Activated CD8-positive, alpha-beta T cell treated with anti-CD3 and anti-CD28 coated beads, Interleukin-2, amount 10 ng/mL, durations not matched to agents 7 days and 5 days (primary cell): ENCODE measurements at regions not wholly inside any gene's neighbourhood (a gene's known extent, or its start where the extent isn't known, plus 50 kb on each side); places are given as distances from the start of the nearest gene placed in this dataset.

Experiments
- ATAC-seq: fragments of 150-1000 bp; cut with Tn5 transposase; one replicate; pipeline ENCODE4 v1.10.0; 2021; ENCODE audit warnings: moderate library complexity
- CTCF ChIA-PET: fragments of 350-600 bp; sonication (Branson Sonifier 250); formaldehyde crosslinking; loops from one replicate; lab custom pipeline; 2021; ENCODE audit warnings: antibody characterized with exemption; lab: Charles Lee
- POLR2A ChIA-PET: fragments of 350-600 bp; sonication (Branson Sonifier 250); formaldehyde crosslinking; loops from one replicate; lab custom pipeline; 2021; ENCODE audit warnings: antibody characterized with exemption; lab: Charles Lee
- DNase-seq: peaks from one replicate; pipeline ENCODE4 v3.0.0-alpha.2; 2020
- H3K27ac Mint-ChIP-seq: one replicate; pipeline ENCODE4 v1.8.0; 2021; ENCODE audit warnings: mild to moderate bottlenecking, mixed read lengths
- H3K27me3 Mint-ChIP-seq: one replicate; pipeline ENCODE4 v1.8.0; 2021; ENCODE audit warnings: low read depth, mixed read lengths
- H3K36me3 Mint-ChIP-seq: one replicate; pipeline ENCODE4 v1.8.0; 2021; ENCODE audit warnings: low read depth, mixed read lengths
- H3K4me1 Mint-ChIP-seq: one replicate; pipeline ENCODE4 v1.8.0; 2021; ENCODE audit warnings: low read depth, mixed read lengths
- H3K4me3 Mint-ChIP-seq: one replicate; pipeline ENCODE4 v1.8.0; 2021; ENCODE audit warnings: mild to moderate bottlenecking, mixed read lengths
- H3K9me3 Mint-ChIP-seq: one replicate; pipeline ENCODE4 v1.8.0; 2022; ENCODE audit warnings: mixed read lengths; ENCODE audit not compliant: insufficient read depth

- no peak overlapping the region for H3K4me3 Mint-ChIP-seq
- ChIA-PET CTCF (no interaction called here), POLR2A (no interaction called here)
- H3K27me3 Mint-ChIP-seq, result no peaks in the 10 kb centered on the region
- no peaks in the 10 kb centered on the region for H3K9me3 Mint-ChIP-seq
- no peaks in the 10 kb centered on the region for H3K4me1 Mint-ChIP-seq
- no peak for ATAC-seq
- H3K36me3 Mint-ChIP-seq, result no peaks in the 10 kb centered on the region
- DNase-seq, result no peak
- no peak overlapping the region for H3K27ac Mint-ChIP-seq
Measured at GRCh38 chr2:142603759-142604158, 273.7 kb upstream of the KYNU start.

GRCh38 chr2:142602418-142602989, 275.0 kb upstream of the KYNU start:
- no peaks in the 10 kb centered on the region for H3K4me1 Mint-ChIP-seq
- no peaks in the 10 kb centered on the region for H3K36me3 Mint-ChIP-seq
- no peak overlapping the region for H3K4me3 Mint-ChIP-seq
- DNase-seq (no peak), ATAC-seq (no peak)
- no peak overlapping the region for H3K27ac Mint-ChIP-seq
- H3K27me3 Mint-ChIP-seq, result no peaks in the 10 kb centered on the region
- CTCF ChIA-PET, result no interaction called here
- no peaks in the 10 kb centered on the region for H3K9me3 Mint-ChIP-seq
- POLR2A ChIA-PET, result no interaction called here

GRCh38 chr2:142601794-142602193, 275.7 kb upstream of the KYNU start:
- no peaks in the 10 kb centered on the region for H3K4me1 Mint-ChIP-seq
- H3K36me3 Mint-ChIP-seq, result no peaks in the 10 kb centered on the region
- H3K9me3 Mint-ChIP-seq, result no peaks in the 10 kb centered on the region
- ATAC-seq (no peak), DNase-seq (no peak)
- ChIA-PET CTCF (no interaction called here), POLR2A (no interaction called here)
- H3K4me3 Mint-ChIP-seq, result no peak overlapping the region
- no peak overlapping the region for H3K27ac Mint-ChIP-seq
- no peaks in the 10 kb centered on the region for H3K27me3 Mint-ChIP-seq

GRCh38 chr2:142599504-142599903, 278.0 kb upstream of the KYNU start:
- ATAC-seq (no peak), DNase-seq (no peak)
- H3K27me3 Mint-ChIP-seq, result no peaks in the 10 kb centered on the region
- H3K4me1 Mint-ChIP-seq, result no peaks in the 10 kb centered on the region
- H3K9me3 Mint-ChIP-seq, result no peaks in the 10 kb centered on the region
- ChIA-PET CTCF (no interaction called here), POLR2A (no interaction called here)
- H3K36me3 Mint-ChIP-seq, result no peaks in the 10 kb centered on the region
- H3K4me3 Mint-ChIP-seq, result no peak overlapping the region
- no peak overlapping the region for H3K27ac Mint-ChIP-seq

GRCh38 chr2:142598846-142599245, 278.6 kb upstream of the KYNU start:
- Mint-ChIP-seq H3K27me3 (no peaks in the 10 kb centered on the region), H3K36me3 (no peaks in the 10 kb centered on the region), H3K9me3 (no peaks in the 10 kb centered on the region), H3K4me1 (no peaks in the 10 kb centered on the region), H3K27ac (no peak overlapping the region), H3K4me3 (no peak overlapping the region)
- ATAC-seq, result no peak
- ChIA-PET CTCF (no interaction called here), POLR2A (no interaction called here)
- DNase-seq, result no peak

- no peak for ATAC-seq
- H3K27ac Mint-ChIP-seq, result no peak overlapping the region
- no peak for DNase-seq
- ChIA-PET POLR2A (no interaction called here), CTCF (no interaction called here)
- H3K36me3 Mint-ChIP-seq, result no peaks in the 10 kb centered on the region
- H3K4me3 Mint-ChIP-seq, result no peak overlapping the region
- no peaks in the 10 kb centered on the region for H3K9me3 Mint-ChIP-seq
- H3K4me1 Mint-ChIP-seq, result no peaks in the 10 kb centered on the region
- no peaks in the 10 kb centered on the region for H3K27me3 Mint-ChIP-seq
Measured at GRCh38 chr2:142596334-142597088, 281.0 kb upstream of the KYNU start.

- POLR2A ChIA-PET, result no interaction called here
- Mint-ChIP-seq H3K9me3 (no peaks in the 10 kb centered on the region), H3K4me3 (no peak overlapping the region), H3K27me3 (no peaks in the 10 kb centered on the region), H3K27ac (no peak overlapping the region), H3K36me3 (no peaks in the 10 kb centered on the region), H3K4me1 (no peaks in the 10 kb centered on the region)
- DNase-seq, result no peak
- no peak for ATAC-seq
- CTCF ChIA-PET, result no interaction called here
Measured at GRCh38 chr2:142594935-142595334, 282.5 kb upstream of the KYNU start.

GRCh38 chr2:142592171-142592570, 285.3 kb upstream of the KYNU start:
- ATAC-seq (no peak), DNase-seq (no peak)
- Mint-ChIP-seq H3K4me3 (no peak overlapping the region), H3K36me3 (no peaks in the 10 kb centered on the region), H3K27me3 (no peaks in the 10 kb centered on the region), H3K27ac (no peak overlapping the region), H3K4me1 (no peaks in the 10 kb centered on the region), H3K9me3 (no peaks in the 10 kb centered on the region)
- ChIA-PET CTCF (no interaction called here), POLR2A (no interaction called here)

- DNase-seq (no peak), ATAC-seq (no peak)
- Mint-ChIP-seq H3K27me3 (no peaks in the 10 kb centered on the region), H3K36me3 (no peaks in the 10 kb centered on the region), H3K9me3 (no peaks in the 10 kb centered on the region), H3K4me1 (no peaks in the 10 kb centered on the region), H3K4me3 (no peak overlapping the region), H3K27ac (no peak overlapping the region)
- CTCF ChIA-PET, result interaction anchor here (1.5 kb wide), 1 partner anchor 12 kb away, joined by 3 read pairs; no protein-coding TSS in a partner anchor
- POLR2A ChIA-PET, result no interaction called here
Measured at GRCh38 chr2:142591420-142591819, 286.0 kb upstream of the KYNU start.

- Mint-ChIP-seq H3K27ac (no peak overlapping the region), H3K9me3 (no peaks in the 10 kb centered on the region), H3K4me3 (no peak overlapping the region), H3K36me3 (no peaks in the 10 kb centered on the region), H3K27me3 (no peaks in the 10 kb centered on the region), H3K4me1 (no peaks in the 10 kb centered on the region)
- ATAC-seq (no peak), DNase-seq (no peak)
- ChIA-PET POLR2A (no interaction called here), CTCF (no interaction called here)
Measured at GRCh38 chr2:142588269-142588668, 289.2 kb upstream of the KYNU start.

GRCh38 chr2:142586693-142587580, 290.5 kb upstream of the KYNU start:
- ChIA-PET CTCF (no interaction called here), POLR2A (no interaction called here)
- Mint-ChIP-seq H3K4me1 (no peaks in the 10 kb centered on the region), H3K9me3 (no peaks in the 10 kb centered on the region), H3K27me3 (no peaks in the 10 kb centered on the region), H3K27ac (no peak overlapping the region), H3K4me3 (no peak overlapping the region), H3K36me3 (no peaks in the 10 kb centered on the region)
- DNase-seq (no peak), ATAC-seq (no peak)

GRCh38 chr2:142585785-142586184, 291.7 kb upstream of the KYNU start:
- Mint-ChIP-seq H3K4me1 (no peaks in the 10 kb centered on the region), H3K27me3 (no peaks in the 10 kb centered on the region), H3K4me3 (no peak overlapping the region), H3K36me3 (no peaks in the 10 kb centered on the region), H3K9me3 (no peaks in the 10 kb centered on the region), H3K27ac (no peak overlapping the region)
- POLR2A ChIA-PET, result no interaction called here
- CTCF ChIA-PET, result no interaction called here
- no peak for DNase-seq
- ATAC-seq, result no peak
